IMR-90 (cell line): ENCODE measurements at regions not wholly inside any gene's neighbourhood (a gene's known extent, or its start where the extent isn't known, plus 50 kb on each side); places are given as distances from the start of the nearest gene placed in this dataset.

Source experiments
- ATAC-seq: fragments of 200-7000 bp; cut with Tn5 transposase; 2 replicates; pipeline ENCODE4 v1.9.1; 2020; ENCODE audit warnings: low read depth, mild to moderate bottlenecking, moderate library complexity
- BruUV-seq: library from RNA; stranded (reverse); fragments of 400-500 nt; replicated peaks from 2 replicates; lab custom pipeline; 2021; lab: Mats Ljungman, UMichigan
- CTCF ChIA-PET: fragments of 300-600 bp; formaldehyde crosslinking; extraction: SDS; loops from one replicate; lab custom pipeline; 2021; ENCODE audit warnings: antibody characterized with exemption; lab: Yijun Ruan, JAX
- POLR2A ChIA-PET: fragments of 300-600 bp; sonication (Branson Sonifier 250); formaldehyde crosslinking; loops from one replicate; lab custom pipeline; 2022; ENCODE audit warnings: antibody characterized with exemption; ENCODE audit not compliant: unreplicated experiment; lab: Charles Lee
- DNase-seq: peaks from one replicate; pipeline ENCODE4 v3.0.0; 2013
- H2AFZ ChIP-seq: replicated peaks from 2 replicates; pipeline ENCODE3; 2013; ENCODE audit warnings: low read length, mild to moderate bottlenecking; ENCODE audit not compliant: poor library complexity
- H2AK5ac ChIP-seq: 2 replicates; pipeline ENCODE4 v1.6.1; 2013; ENCODE audit warnings: low read depth, low read length, inconsistent platforms
- H2AK9ac ChIP-seq: replicated peaks from 2 replicates; pipeline ENCODE3; 2013; ENCODE audit warnings: mild to moderate bottlenecking, low read depth, low read length, moderate library complexity; ENCODE audit not compliant: poor library complexity
- H2BK120ac ChIP-seq: 2 replicates; pipeline ENCODE4 v1.6.1; 2013; ENCODE audit warnings: low read depth, low read length, inconsistent platforms
- H2BK15ac ChIP-seq: 3 replicates; pipeline ENCODE4 v1.6.1; 2013; ENCODE audit warnings: low read depth, low read length, inconsistent platforms
- H2BK20ac ChIP-seq: 2 replicates; pipeline ENCODE4 v1.6.1; 2013; ENCODE audit warnings: low read depth, mild to moderate bottlenecking, inconsistent platforms, low read length, moderate library complexity
- H2BK5ac ChIP-seq: 2 replicates; pipeline ENCODE4 v1.6.1; 2013; ENCODE audit warnings: mild to moderate bottlenecking, low read depth, low read length, inconsistent platforms; ENCODE audit not compliant: poor library complexity, severe bottlenecking
- H3K14ac ChIP-seq: replicated peaks from 2 replicates; pipeline ENCODE4 v1.6.1; 2013; ENCODE audit warnings: low read depth, low read length, inconsistent platforms
- H3K18ac ChIP-seq: 2 replicates; pipeline ENCODE4 v1.6.1; 2013; ENCODE audit warnings: low read depth, low read length, control low read depth
- H3K23ac ChIP-seq: 2 replicates; pipeline ENCODE4 v1.6.1; 2013; ENCODE audit warnings: low read depth, low read length, inconsistent platforms
- H3K27ac ChIP-seq: 2 replicates; pipeline ENCODE4 v1.5.1; 2013; ENCODE audit warnings: mild to moderate bottlenecking, control low read depth, low read length; ENCODE audit not compliant: insufficient read depth
- H3K27me3 ChIP-seq: 2 replicates; pipeline ENCODE4 v1.6.1; 2013; ENCODE audit warnings: low read length; ENCODE audit not compliant: control insufficient read depth, insufficient read depth
- H3K36me3 ChIP-seq: 2 replicates; pipeline ENCODE4 v1.6.1; 2013; ENCODE audit warnings: low read length, mixed read lengths; ENCODE audit not compliant: control insufficient read depth, insufficient read depth
- H3K4ac ChIP-seq: 2 replicates; pipeline ENCODE4 v1.6.1; 2013; ENCODE audit warnings: low read depth, low read length, inconsistent platforms
- H3K4me1 ChIP-seq: 2 replicates; pipeline ENCODE4 v1.6.1; 2013; ENCODE audit warnings: low read length, mixed read lengths; ENCODE audit not compliant: control insufficient read depth, insufficient read depth
- H3K4me2 ChIP-seq: 2 replicates; pipeline ENCODE4 v1.6.1; 2013; ENCODE audit warnings: low read depth, mild to moderate bottlenecking, control low read depth, low read length, moderate library complexity
- H3K4me3 ChIP-seq: 2 replicates; pipeline ENCODE4 v1.5.1; 2013; ENCODE audit warnings: low read depth, mild to moderate bottlenecking, control low read depth, low read length, moderate library complexity; ENCODE audit not compliant: insufficient read depth
- H3K56ac ChIP-seq: 2 replicates; pipeline ENCODE4 v1.6.1; 2013; ENCODE audit warnings: low read length, inconsistent platforms; ENCODE audit not compliant: insufficient read depth; ENCODE audit errors: extremely low read depth
- H3K79me1 ChIP-seq, 2 experiments: 2 replicates each; pipeline ENCODE4 v1.6.1; 2013; ENCODE audit warnings: low read length in 2 of 2, inconsistent platforms in 1 of 2, low read depth in 1 of 2
- H3K9ac ChIP-seq: 2 replicates; pipeline ENCODE4 v1.6.1; 2013; ENCODE audit warnings: low read depth, low read length, control low read depth
- H3K9me1 ChIP-seq: 2 replicates; pipeline ENCODE4 v1.6.1; 2013; ENCODE audit warnings: low read length, inconsistent platforms; ENCODE audit not compliant: insufficient read depth
- H3K9me3 ChIP-seq: 2 replicates; pipeline ENCODE4 v1.6.1; 2013; ENCODE audit warnings: low read length; ENCODE audit not compliant: control insufficient read depth, insufficient read depth
- H4K20me1 ChIP-seq: 2 replicates; pipeline ENCODE4 v1.6.1; 2013; ENCODE audit warnings: low read length, inconsistent platforms; ENCODE audit not compliant: insufficient read depth
- H4K5ac ChIP-seq: 2 replicates; pipeline ENCODE4 v1.6.1; 2013; ENCODE audit warnings: mild to moderate bottlenecking, low read depth, low read length, control low read depth
- H4K8ac ChIP-seq, 2 experiments: 2 replicates each; pipeline ENCODE4 v1.6.1; 2013; ENCODE audit warnings: low read depth in 2 of 2, low read length in 2 of 2, control low read depth in 1 of 2, inconsistent platforms in 1 of 2
- H4K91ac ChIP-seq: 2 replicates; pipeline ENCODE4 v1.6.1; 2013; ENCODE audit warnings: low read depth, low read length, inconsistent platforms; ENCODE audit not compliant: insufficient read depth
- BHLHE40 ChIP-seq: fragments of 150-350 bp; IDR thresholded peaks from 2 replicates; pipeline ENCODE4 v1.6.1; 2016; ENCODE audit warnings: mild to moderate bottlenecking, low read depth, low read length
- CEBPB ChIP-seq: IDR thresholded peaks from 2 replicates; pipeline ENCODE4 v1.6.1; 2012; ENCODE audit warnings: low read depth, low read length, improper control_type of control experiment
- CHD1 ChIP-seq: IDR thresholded peaks from 2 replicates; pipeline ENCODE4 v1.6.1; 2012; ENCODE audit warnings: low read depth, low read length, improper control_type of control experiment
- CTCF ChIP-seq: conservative IDR thresholded peaks from 2 replicates; pipeline ENCODE4 v1.5.1; 2012; ENCODE audit warnings: mild to moderate bottlenecking, low read depth, low read length, improper control_type of control experiment
- ELK1 ChIP-seq: fragments of 150-350 bp; IDR thresholded peaks from 2 replicates; pipeline ENCODE4 v1.6.1; 2016; ENCODE audit warnings: low read depth, mild to moderate bottlenecking, low read length, moderate library complexity, borderline replicate concordance
- FOS ChIP-seq: fragments of 150-350 bp; IDR thresholded peaks from 2 replicates; pipeline ENCODE4 v1.6.1; 2016; ENCODE audit warnings: low read depth, low read length
- MAFK ChIP-seq: IDR thresholded peaks from 2 replicates; pipeline ENCODE4 v1.6.1; 2012; ENCODE audit warnings: low read depth, low read length, improper control_type of control experiment
- MAZ ChIP-seq: IDR thresholded peaks from 2 replicates; pipeline ENCODE4 v1.6.1; 2012; ENCODE audit warnings: low read depth, mild to moderate bottlenecking, low read length, improper control_type of control experiment, moderate library complexity, borderline replicate concordance
- MXI1 ChIP-seq: IDR thresholded peaks from 2 replicates; pipeline ENCODE4 v1.6.1; 2012; ENCODE audit warnings: low read depth, mild to moderate bottlenecking, low read length, moderate library complexity, borderline replicate concordance
- NFE2L2 ChIP-seq: fragments of 150-350 bp; IDR thresholded peaks from 2 replicates; pipeline ENCODE4 v1.6.1; 2016; ENCODE audit warnings: low read depth, mild to moderate bottlenecking, low read length
- POLR2A ChIP-seq: IDR thresholded peaks from 2 replicates; pipeline ENCODE4 v1.6.1; 2012; ENCODE audit warnings: mild to moderate bottlenecking, low read depth, low read length
- RAD21 ChIP-seq: IDR thresholded peaks from 2 replicates; pipeline ENCODE4 v1.6.1; 2012; ENCODE audit warnings: low read length, improper control_type of control experiment
- RCOR1 ChIP-seq: IDR thresholded peaks from 2 replicates; pipeline ENCODE4 v1.6.1; 2012; ENCODE audit warnings: mild to moderate bottlenecking, low read length, improper control_type of control experiment; ENCODE audit not compliant: insufficient replicate concordance
- RFX5 ChIP-seq: IDR thresholded peaks from 2 replicates; pipeline ENCODE4 v1.8.0; 2012; ENCODE audit warnings: low read depth, mild to moderate bottlenecking, low read length, moderate library complexity
- SMC3 ChIP-seq: fragments of 150-350 bp; IDR thresholded peaks from 2 replicates; pipeline ENCODE4 v1.6.1; 2016; ENCODE audit warnings: low read depth, mild to moderate bottlenecking, antibody characterized with exemption, low read length, moderate library complexity
- USF2 ChIP-seq: fragments of 150-350 bp; IDR thresholded peaks from 2 replicates; pipeline ENCODE4 v1.6.1; 2017; ENCODE audit warnings: mild to moderate bottlenecking, antibody characterized with exemption, low read length, low read depth
- dilution Hi-C: fragments of 300-500 bp; cut with HindIII; formaldehyde crosslinking; loops from one replicate; pipeline ENCODE4 v1.14.3; 2018; ENCODE audit warnings: low sequenced_read_pairs; ENCODE audit not compliant: unreplicated experiment
- in situ Hi-C: fragments of 300-500 bp; cut with MboI; formaldehyde crosslinking; loops from 3 replicates; pipeline ENCODE4 v1.14.3; 2019; ENCODE audit warnings: low sequenced_read_pairs, inconsistent platforms, mixed read lengths
- intact Hi-C: fragments of 100-400 bp; cut with micrococcal nuclease; formaldehyde crosslinking; loops from 2 replicates; pipeline ENCODE4 v1.10.0; 2022

- TF ChIP-seq POLR2A (no peak), USF2 (no peak), NFE2L2 (no peak), MAFK (no peak), ELK1 (no peak), CEBPB (no peak), RFX5 (no peak), SMC3 (no peak), FOS (no peak), BHLHE40 (no peak), CHD1 (no peak), MAZ (no peak), RCOR1 (no peak), CTCF (no peak), MXI1 (no peak), RAD21 (no peak)
- DNase-seq (no peak), ATAC-seq (no peak)
- no peak overlapping the region for H3K14ac ChIP-seq
- no peak overlapping the region for H3K56ac ChIP-seq
- no peaks in the 10 kb centered on the region for H3K27me3 ChIP-seq
- no peaks in the 10 kb centered on the region for H4K20me1 ChIP-seq
- H3K4me3 ChIP-seq: no peak overlapping the region
- H4K8ac ChIP-seq: no peak overlapping the region
- ChIA-PET CTCF (no interaction called here), POLR2A (no interaction called here)
- H2AK9ac ChIP-seq: no peak overlapping the region
- no peak overlapping the region for H3K18ac ChIP-seq
- no peak overlapping the region for H2BK5ac ChIP-seq
- no peak overlapping the region for H3K27ac ChIP-seq
- no peaks in the 10 kb centered on the region for H3K4me1 ChIP-seq
- H2BK120ac ChIP-seq: no peak overlapping the region
- dilution Hi-C loops (no loop called here), intact Hi-C loops (no loop called here), in situ Hi-C loops (no loop called here)
- no peak overlapping the region for H3K4me2 ChIP-seq
- no peaks in the 10 kb centered on the region for H3K9me1 ChIP-seq
- H3K23ac ChIP-seq: no peak overlapping the region
- no peak overlapping the region for H2BK20ac ChIP-seq
- H3K9me3 ChIP-seq: no peaks in the 10 kb centered on the region
- no peak overlapping the region for H2AK5ac ChIP-seq
- no peak overlapping the region for H4K91ac ChIP-seq
- no peak overlapping the region for H2BK15ac ChIP-seq
- no peaks in the 10 kb centered on the region for H3K79me1 ChIP-seq
- H3K4ac ChIP-seq: no peak overlapping the region
- H4K5ac ChIP-seq: no peak overlapping the region
- H2AFZ ChIP-seq: no peak overlapping the region
- H3K36me3 ChIP-seq: no peaks in the 10 kb centered on the region
- BruUV-seq: no TSS peak
- H3K9ac ChIP-seq: no peak overlapping the region
Observed at GRCh38 chr2:163455815-163456214, 280.0 kb downstream of the FIGN start.
